ENCODE measurements at regions not wholly inside any gene's neighbourhood (a gene's known extent, or its start where the extent isn't known, plus 50 kb on each side); places are given as distances from the start of the nearest gene placed in this dataset.
"Not testable (repeated sequence)": the region's sequence is repeated elsewhere in the genome, so short reads cannot be mapped to it uniquely, and the experiment has no call there.

- H4K20me1 ChIP-seq (ENCODE audit: insufficient read depth, low read length, poor library complexity, severe bottlenecking); H3K9me2 ChIP-seq (replicated peaks; ENCODE audit: low read depth, low read length); H3K27me3 ChIP-seq (ENCODE audit: insufficient read depth, low read length, poor library complexity, severe bottlenecking); H3K9ac ChIP-seq (ENCODE audit: low read depth, low read length, poor library complexity, severe bottlenecking); H3K4me1 ChIP-seq (ENCODE audit: insufficient read depth, low read length, poor library complexity, severe bottlenecking); H3K9me3 ChIP-seq (ENCODE audit: insufficient read depth, low read depth, low read length); H3K4me2 ChIP-seq (ENCODE audit: low read depth, low read length, poor library complexity, severe bottlenecking); H3K4me3 ChIP-seq (ENCODE audit: low read length, poor library complexity, severe bottlenecking); H3K79me2 ChIP-seq (ENCODE audit: insufficient read depth, low read length); H2AFZ ChIP-seq (ENCODE audit: low read length); H3K36me3 ChIP-seq (ENCODE audit: insufficient read depth, low read length); H3F3A ChIP-seq (ENCODE audit: low read depth): not testable (repeated sequence)
Observed at GRCh38 chr2:90021234-90021633, 1329.8 kb downstream of the RPIA start.

GRCh38 chr2:90027231-90027643 lies 1335.8 kb downstream of the RPIA start:
- not testable (repeated sequence) for H2AFZ ChIP-seq (ENCODE audit: low read length); H3K36me3 ChIP-seq (ENCODE audit: insufficient read depth, low read length); H4K20me1 ChIP-seq (ENCODE audit: insufficient read depth, low read length, poor library complexity, severe bottlenecking); H3K9me3 ChIP-seq (ENCODE audit: insufficient read depth, low read depth, low read length); H3K9me2 ChIP-seq (replicated peaks; ENCODE audit: low read depth, low read length); H3F3A ChIP-seq (ENCODE audit: low read depth); H3K9ac ChIP-seq (ENCODE audit: low read depth, low read length, poor library complexity, severe bottlenecking); H3K27me3 ChIP-seq (ENCODE audit: insufficient read depth, low read length, poor library complexity, severe bottlenecking); H3K4me3 ChIP-seq (ENCODE audit: low read length, poor library complexity, severe bottlenecking); H3K79me2 ChIP-seq (ENCODE audit: insufficient read depth, low read length); H3K4me2 ChIP-seq (ENCODE audit: low read depth, low read length, poor library complexity, severe bottlenecking); H3K4me1 ChIP-seq (ENCODE audit: insufficient read depth, low read length, poor library complexity, severe bottlenecking)
- TF ChIP-seq CTCF (conservative IDR thresholded peaks at IDR 0.05; ENCODE audit: low read length): peak; percentile 28; the same call in 1 of the 2 replicates

DNA sequence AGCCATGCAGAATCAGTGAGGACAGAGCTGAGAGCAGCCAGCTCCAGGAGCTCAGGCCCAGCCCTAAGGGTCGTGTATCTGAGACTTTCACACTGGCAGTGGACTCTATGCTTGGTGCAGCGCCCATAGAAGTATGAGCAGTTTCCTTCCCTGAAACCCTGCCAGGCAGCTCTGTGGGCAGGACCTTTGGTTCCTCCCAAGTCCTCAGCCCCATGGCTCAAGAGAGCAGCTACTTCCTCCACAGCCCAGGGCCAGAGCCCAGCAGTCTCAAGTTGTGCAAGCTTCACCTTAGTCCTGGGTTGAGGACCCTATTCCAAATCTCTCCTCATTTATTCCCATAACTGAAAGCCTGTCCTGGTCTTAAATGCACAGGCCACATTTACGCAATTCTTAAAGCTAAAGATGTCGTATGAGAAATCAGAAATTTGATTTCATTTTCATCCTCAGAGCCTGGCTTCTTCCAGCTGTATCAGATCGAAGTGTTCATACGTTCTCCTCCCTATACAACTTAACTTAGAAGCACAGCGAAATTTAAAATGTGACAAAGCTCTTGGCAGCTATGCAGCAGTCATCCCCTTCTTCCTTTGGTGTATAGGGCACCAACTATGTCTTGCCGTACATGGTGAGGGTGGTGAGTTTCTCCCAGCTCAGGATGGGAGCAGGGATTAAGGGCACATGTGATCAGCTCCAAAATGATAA lies 1337.1 kb downstream of the RPIA start:
- not testable (repeated sequence) for H3K4me1 ChIP-seq (ENCODE audit: insufficient read depth, low read length, poor library complexity, severe bottlenecking); H3K9ac ChIP-seq (ENCODE audit: low read depth, low read length, poor library complexity, severe bottlenecking)
- 0 out of 2 replicates have a peak overlapping the region, but pooled peaks have one; percentile 27 for H2AFZ ChIP-seq (ENCODE audit: low read length)

DNA sequence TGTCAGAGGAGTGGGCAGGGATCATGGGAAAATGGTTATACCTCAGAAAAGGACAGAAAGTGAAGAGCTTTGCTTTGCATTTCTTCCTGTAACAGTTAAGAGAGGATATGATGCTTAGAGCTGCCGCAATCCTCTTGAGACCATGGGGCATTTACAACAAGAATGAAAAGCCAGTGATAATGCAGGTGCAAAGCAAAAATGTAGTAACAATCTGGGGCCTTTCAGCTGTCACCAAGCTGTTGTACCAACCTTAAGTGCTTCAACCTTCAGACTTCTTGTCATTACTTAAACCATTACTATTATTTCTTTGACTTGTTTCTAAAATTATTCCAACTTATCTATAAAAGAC lies 1337.6 kb downstream of the RPIA start:
- H3K9ac ChIP-seq (ENCODE audit: low read depth, low read length, poor library complexity, severe bottlenecking); H3K27me3 ChIP-seq (ENCODE audit: insufficient read depth, low read length, poor library complexity, severe bottlenecking); H3K36me3 ChIP-seq (ENCODE audit: insufficient read depth, low read length); H3K9me2 ChIP-seq (replicated peaks; ENCODE audit: low read depth, low read length); H3K4me3 ChIP-seq (ENCODE audit: low read length, poor library complexity, severe bottlenecking); H3F3A ChIP-seq (ENCODE audit: low read depth); H3K4me1 ChIP-seq (ENCODE audit: insufficient read depth, low read length, poor library complexity, severe bottlenecking); H4K20me1 ChIP-seq (ENCODE audit: insufficient read depth, low read length, poor library complexity, severe bottlenecking); H3K79me2 ChIP-seq (ENCODE audit: insufficient read depth, low read length); H3K9me3 ChIP-seq (ENCODE audit: insufficient read depth, low read depth, low read length): not testable (repeated sequence)
- H2AFZ ChIP-seq (ENCODE audit: low read length): 0 out of 2 replicates have a peak overlapping the region, but pooled peaks have one; percentile 27
- peak overlapping the region; percentile 24 for H3K4me2 ChIP-seq (ENCODE audit: low read depth, low read length, poor library complexity, severe bottlenecking)

More for the DNA sequence above, 1337.1 kb downstream of the RPIA start:
- not testable (repeated sequence) for H3K79me2 ChIP-seq (ENCODE audit: insufficient read depth, low read length); H3F3A ChIP-seq (ENCODE audit: low read depth); H3K9me2 ChIP-seq (replicated peaks; ENCODE audit: low read depth, low read length); H3K4me3 ChIP-seq (ENCODE audit: low read length, poor library complexity, severe bottlenecking); H4K20me1 ChIP-seq (ENCODE audit: insufficient read depth, low read length, poor library complexity, severe bottlenecking); H3K27me3 ChIP-seq (ENCODE audit: insufficient read depth, low read length, poor library complexity, severe bottlenecking); H3K9me3 ChIP-seq (ENCODE audit: insufficient read depth, low read depth, low read length); H3K36me3 ChIP-seq (ENCODE audit: insufficient read depth, low read length)
- H3K4me2 ChIP-seq (ENCODE audit: low read depth, low read length, poor library complexity, severe bottlenecking): peak overlapping the region; percentile 24

DNA sequence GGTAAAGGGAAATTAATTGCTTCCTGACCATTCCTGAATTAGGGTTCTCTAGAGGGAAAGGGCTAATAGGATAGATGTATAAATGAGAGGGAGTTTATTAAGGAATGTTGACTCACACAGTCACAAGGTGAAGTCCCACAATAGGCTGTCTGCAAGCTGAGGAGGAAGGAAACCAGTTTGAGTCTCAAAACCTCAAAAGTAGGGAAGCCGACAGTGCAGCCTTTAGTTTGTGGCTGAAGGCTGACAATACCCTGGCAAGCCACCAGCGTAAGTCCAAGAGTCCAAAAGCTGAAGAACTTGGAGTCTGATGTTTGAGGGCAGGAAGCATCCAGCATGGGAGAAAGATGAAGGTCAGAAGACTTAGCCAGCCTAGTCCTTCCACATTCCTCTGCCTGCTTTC lies 1340.8 kb downstream of the RPIA start:
- H3K27me3 ChIP-seq (ENCODE audit: insufficient read depth, low read length, poor library complexity, severe bottlenecking): not testable (repeated sequence)

More for the DNA sequence above, 1340.8 kb downstream of the RPIA start:
- not testable (repeated sequence) for H2AFZ ChIP-seq (ENCODE audit: low read length); H3K4me1 ChIP-seq (ENCODE audit: insufficient read depth, low read length, poor library complexity, severe bottlenecking); H3K9me2 ChIP-seq (replicated peaks; ENCODE audit: low read depth, low read length); H3K9me3 ChIP-seq (ENCODE audit: insufficient read depth, low read depth, low read length); H3K9ac ChIP-seq (ENCODE audit: low read depth, low read length, poor library complexity, severe bottlenecking); H3F3A ChIP-seq (ENCODE audit: low read depth); H4K20me1 ChIP-seq (ENCODE audit: insufficient read depth, low read length, poor library complexity, severe bottlenecking); H3K36me3 ChIP-seq (ENCODE audit: insufficient read depth, low read length); H3K4me3 ChIP-seq (ENCODE audit: low read length, poor library complexity, severe bottlenecking); H3K4me2 ChIP-seq (ENCODE audit: low read depth, low read length, poor library complexity, severe bottlenecking); H3K79me2 ChIP-seq (ENCODE audit: insufficient read depth, low read length)
